H9 (cell line): ENCODE measurements at regions not wholly inside any gene's neighbourhood (a gene's known extent, or its start where the extent isn't known, plus 50 kb on each side); places are given as distances from the start of the nearest gene placed in this dataset.

Experiments used
- DNase-seq: peaks from one replicate; pipeline ENCODE4 v3.0.0-alpha.2; 2017
- H2AFZ ChIP-seq: one replicate; pipeline ENCODE4 v1.6.1; 2013; ENCODE audit warnings: mild to moderate bottlenecking, low read length, control low read depth, moderate library complexity
- H2AK5ac ChIP-seq: 2 replicates; pipeline ENCODE4 v1.6.1; 2013; ENCODE audit warnings: low read length, control low read depth, mixed read lengths; ENCODE audit not compliant: insufficient read length
- H2BK120ac ChIP-seq: one replicate; pipeline ENCODE4 v1.6.1; 2013; ENCODE audit warnings: low read depth, mild to moderate bottlenecking, low read length, control low read depth, inconsistent platforms; ENCODE audit not compliant: poor library complexity, severe bottlenecking
- H2BK12ac ChIP-seq: 2 replicates; pipeline ENCODE4 v1.6.1; 2013; ENCODE audit warnings: low read length, control low read depth, mixed read lengths, low read depth; ENCODE audit not compliant: insufficient read length
- H2BK15ac ChIP-seq: 2 replicates; pipeline ENCODE4 v1.6.1; 2013; ENCODE audit warnings: low read depth, low read length, control low read depth
- H2BK20ac ChIP-seq: one replicate; pipeline ENCODE4 v1.6.1; 2013; ENCODE audit warnings: low read depth, mild to moderate bottlenecking, low read length, control low read depth, inconsistent platforms; ENCODE audit not compliant: poor library complexity, severe bottlenecking
- H2BK5ac ChIP-seq: 2 replicates; pipeline ENCODE4 v1.6.1; 2013; ENCODE audit warnings: low read length, control low read depth, mixed read lengths; ENCODE audit not compliant: insufficient read length
- H3K14ac ChIP-seq: 2 replicates; pipeline ENCODE4 v1.6.1; 2013; ENCODE audit warnings: low read length, control low read depth; ENCODE audit not compliant: insufficient read depth
- H3K18ac ChIP-seq: 2 replicates; pipeline ENCODE4 v1.6.1; 2013; ENCODE audit warnings: low read depth, mild to moderate bottlenecking, mixed read lengths, low read length, control low read depth; ENCODE audit not compliant: insufficient read length
- H3K23ac ChIP-seq: 2 replicates; pipeline ENCODE4 v1.6.1; 2013; ENCODE audit warnings: low read length, control low read depth, mixed read lengths, low read depth; ENCODE audit not compliant: insufficient read length
- H3K23me2 ChIP-seq: 2 replicates; pipeline ENCODE4 v1.6.1; 2013; ENCODE audit warnings: low read depth, mild to moderate bottlenecking, mixed read lengths, low read length, control low read depth; ENCODE audit not compliant: insufficient read length, poor library complexity, severe bottlenecking
- H3K27ac ChIP-seq: 2 replicates; pipeline ENCODE4 v1.5.1; 2013; ENCODE audit warnings: low read length, control low read depth, mixed read lengths, low read depth; ENCODE audit not compliant: insufficient read length
- H3K27me3 ChIP-seq: 2 replicates; pipeline ENCODE4 v1.6.1; 2013; ENCODE audit warnings: low read length, control low read depth, inconsistent platforms; ENCODE audit not compliant: insufficient read depth
- H3K4ac ChIP-seq: 2 replicates; pipeline ENCODE4 v1.6.1; 2013; ENCODE audit warnings: low read depth, mild to moderate bottlenecking, control low read depth, inconsistent platforms, low read length, moderate library complexity
- H3K4me1 ChIP-seq: 2 replicates; pipeline ENCODE4 v1.6.1; 2013; ENCODE audit warnings: low read length, control low read depth, inconsistent platforms; ENCODE audit not compliant: insufficient read depth
- H3K4me2 ChIP-seq: 2 replicates; pipeline ENCODE4 v1.6.1; 2013; ENCODE audit warnings: low read length, control low read depth, mixed read lengths; ENCODE audit not compliant: insufficient read length, insufficient read depth
- H3K56ac ChIP-seq: 2 replicates; pipeline ENCODE4 v1.6.1; 2013; ENCODE audit warnings: low read depth, mild to moderate bottlenecking, mixed read lengths, low read length, control low read depth; ENCODE audit not compliant: insufficient read length
- H3K79me1 ChIP-seq: 2 replicates; pipeline ENCODE4 v1.6.1; 2013; ENCODE audit warnings: low read depth, mild to moderate bottlenecking, moderate library complexity, low read length, control low read depth, inconsistent platforms; ENCODE audit not compliant: insufficient read depth, poor library complexity, severe bottlenecking
- H3K79me2 ChIP-seq: 2 replicates; pipeline ENCODE4 v1.6.1; 2013; ENCODE audit warnings: low read length, control low read depth, inconsistent platforms; ENCODE audit not compliant: insufficient read depth
- H3K9ac ChIP-seq: 2 replicates; pipeline ENCODE4 v1.6.1; 2013; ENCODE audit warnings: low read length, control low read depth, mixed read lengths; ENCODE audit not compliant: insufficient read length; ENCODE audit errors: extremely low read depth
- H3K9me3 ChIP-seq: one replicate; pipeline ENCODE4 v1.6.1; 2013; ENCODE audit warnings: low read depth, low read length, inconsistent platforms; ENCODE audit not compliant: control insufficient read depth
- H3T11ph ChIP-seq: one replicate; pipeline ENCODE4 v1.6.1; 2013; ENCODE audit warnings: mild to moderate bottlenecking, low read length, control low read depth, inconsistent platforms
- H4K20me1 ChIP-seq: one replicate; pipeline ENCODE4 v1.6.1; 2013; ENCODE audit not compliant: control insufficient read depth, insufficient read length, insufficient read depth
- H4K5ac ChIP-seq: 2 replicates; pipeline ENCODE4 v1.6.1; 2013; ENCODE audit warnings: low read depth, mild to moderate bottlenecking, mixed read lengths, low read length, control low read depth; ENCODE audit not compliant: insufficient read length
- H4K8ac ChIP-seq: replicated peaks from 2 replicates; pipeline ENCODE4 v1.6.1; 2013; ENCODE audit warnings: low read length, control low read depth, mixed read lengths, low read depth; ENCODE audit not compliant: insufficient read length
- H4K91ac ChIP-seq: 2 replicates; pipeline ENCODE4 v1.6.1; 2013; ENCODE audit warnings: low read depth, mild to moderate bottlenecking, moderate library complexity, mixed read lengths, low read length, control low read depth; ENCODE audit not compliant: insufficient read length
- H3K27ac Mint-ChIP-seq, 3 experiments: 2 replicates in 2 of 3; 3 replicates in 1 of 3; pipeline ENCODE4 v1.8.0; 2020 to 2021; ENCODE audit warnings: mixed read lengths in 3 of 3, mild to moderate bottlenecking in 1 of 3, moderate library complexity in 1 of 3
- H3K27me3 Mint-ChIP-seq: 2 replicates; pipeline ENCODE4 v1.8.0; 2021; ENCODE audit warnings: low read depth, mild to moderate bottlenecking, moderate library complexity, mixed read lengths
- H3K36me3 Mint-ChIP-seq, 3 experiments: 2 replicates in 2 of 3; 3 replicates in 1 of 3; pipeline ENCODE4 v1.8.0; 2020 to 2021; ENCODE audit warnings: low read depth in 3 of 3, mixed read lengths in 3 of 3; ENCODE audit not compliant: insufficient read depth in 1 of 3
- H3K4me1 Mint-ChIP-seq, 2 experiments: 2 replicates each; pipeline ENCODE4 v1.8.0; 2020; ENCODE audit warnings: mixed read lengths in 2 of 2
- H3K4me3 Mint-ChIP-seq, 2 experiments: 2 replicates in 1 of 2; 3 replicates in 1 of 2; pipeline ENCODE4 v1.8.0; 2020 to 2021; ENCODE audit warnings: mild to moderate bottlenecking in 2 of 2, mixed read lengths in 2 of 2, moderate library complexity in 1 of 2
- H3K9me3 Mint-ChIP-seq, 2 experiments: 2 replicates in 1 of 2; 3 replicates in 1 of 2; pipeline ENCODE4 v1.8.0; 2020; ENCODE audit warnings: mild to moderate bottlenecking in 2 of 2, mixed read lengths in 2 of 2, moderate library complexity in 1 of 2
- WGBS: extraction: QIAGEN DNeasy Blood & Tissue Kit; methylation state at CpG from one replicate; pipeline ENCODE4 v1.1.7; 2013; ENCODE audit warnings: missing lambda C conversion rate, low lambda C conversion rate, mixed read lengths; ENCODE audit not compliant: insufficient read length; ENCODE audit errors: extremely low coverage; 5-methylcytosine and 5-hydroxymethylcytosine counted together
- TF ChIP-seq, protein P1 (sequence below): fragments of 200-600 bp; sonication (generic); conservative IDR thresholded peaks from 3 replicates; pipeline ENCODE4 v1.8.0; 2021; ENCODE audit warnings: antibody characterized with exemption, mild to moderate bottlenecking

DNA sequence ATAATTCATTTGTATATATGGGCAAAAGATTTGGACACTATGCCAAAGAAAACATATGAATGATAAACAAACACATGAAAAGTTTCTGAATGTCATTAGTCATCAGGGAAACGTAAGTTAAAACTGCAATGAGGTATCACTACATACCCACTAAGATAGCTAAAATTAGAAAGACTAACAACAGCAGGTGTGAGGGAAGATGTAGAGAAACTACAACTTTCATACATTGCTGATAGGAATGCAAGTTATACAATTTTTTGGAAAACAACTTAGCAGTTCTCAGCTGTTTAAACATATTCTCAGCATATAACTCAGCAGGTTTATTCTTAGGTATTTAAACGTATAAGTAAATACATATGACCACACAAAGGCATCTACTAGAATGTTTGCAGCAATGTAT, 563.5 kb upstream of the KLHL29 start:
- Histone ChIP-seq H3K9ac (no peak overlapping the region), H3K18ac (no peak overlapping the region), H2BK12ac (no peak overlapping the region), H3K79me1 (no peaks in the 10 kb centered on the region), H2BK15ac (no peak overlapping the region), H3K9me3 (no peaks in the 10 kb centered on the region), H2AFZ (no peak overlapping the region), H3K27me3 (no peaks in the 10 kb centered on the region), H3K27ac (no peak overlapping the region), H3T11ph (no peak overlapping the region), H2BK120ac (no peak overlapping the region), H3K4ac (no peak overlapping the region), H3K4me2 (no peak overlapping the region), H4K5ac (no peak overlapping the region), H3K56ac (no peak overlapping the region), H4K8ac (no peak overlapping the region), H3K14ac (no peak overlapping the region), H3K23ac (no peak overlapping the region), H2BK20ac (no peak overlapping the region), H4K91ac (no peak overlapping the region), H4K20me1 (no peaks in the 10 kb centered on the region), H3K79me2 (no peaks in the 10 kb centered on the region), H2AK5ac (no peak overlapping the region), H2BK5ac (no peak overlapping the region), H3K23me2 (no peaks in the 10 kb centered on the region), H3K4me1 (no peaks in the 10 kb centered on the region)
- Mint-ChIP-seq H3K36me3 (peaks cover 0 to 2% (median 0%) of the 10 kb centered on the region in 3 experiments; a peak in 1 of 7 replicates), H3K27ac (no peak overlapping the region), H3K4me1 (no peaks in the 10 kb centered on the region), H3K4me3 (no peak overlapping the region), H3K27me3 (no peaks in the 10 kb centered on the region), H3K9me3 (no peaks in the 10 kb centered on the region)
- TF ChIP-seq, protein P1, sequence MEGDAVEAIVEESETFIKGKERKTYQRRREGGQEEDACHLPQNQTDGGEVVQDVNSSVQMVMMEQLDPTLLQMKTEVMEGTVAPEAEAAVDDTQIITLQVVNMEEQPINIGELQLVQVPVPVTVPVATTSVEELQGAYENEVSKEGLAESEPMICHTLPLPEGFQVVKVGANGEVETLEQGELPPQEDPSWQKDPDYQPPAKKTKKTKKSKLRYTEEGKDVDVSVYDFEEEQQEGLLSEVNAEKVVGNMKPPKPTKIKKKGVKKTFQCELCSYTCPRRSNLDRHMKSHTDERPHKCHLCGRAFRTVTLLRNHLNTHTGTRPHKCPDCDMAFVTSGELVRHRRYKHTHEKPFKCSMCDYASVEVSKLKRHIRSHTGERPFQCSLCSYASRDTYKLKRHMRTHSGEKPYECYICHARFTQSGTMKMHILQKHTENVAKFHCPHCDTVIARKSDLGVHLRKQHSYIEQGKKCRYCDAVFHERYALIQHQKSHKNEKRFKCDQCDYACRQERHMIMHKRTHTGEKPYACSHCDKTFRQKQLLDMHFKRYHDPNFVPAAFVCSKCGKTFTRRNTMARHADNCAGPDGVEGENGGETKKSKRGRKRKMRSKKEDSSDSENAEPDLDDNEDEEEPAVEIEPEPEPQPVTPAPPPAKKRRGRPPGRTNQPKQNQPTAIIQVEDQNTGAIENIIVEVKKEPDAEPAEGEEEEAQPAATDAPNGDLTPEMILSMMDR, result no peak
- no peak for DNase-seq
- no CpG with 5 or more reads among the region's 2 CpGs for WGBS
